ENCODE measurements at regions not wholly inside any gene's neighbourhood (a gene's known extent, or its start where the extent isn't known, plus 50 kb on each side); places are given as distances from the start of the nearest gene placed in this dataset.

DNA sequence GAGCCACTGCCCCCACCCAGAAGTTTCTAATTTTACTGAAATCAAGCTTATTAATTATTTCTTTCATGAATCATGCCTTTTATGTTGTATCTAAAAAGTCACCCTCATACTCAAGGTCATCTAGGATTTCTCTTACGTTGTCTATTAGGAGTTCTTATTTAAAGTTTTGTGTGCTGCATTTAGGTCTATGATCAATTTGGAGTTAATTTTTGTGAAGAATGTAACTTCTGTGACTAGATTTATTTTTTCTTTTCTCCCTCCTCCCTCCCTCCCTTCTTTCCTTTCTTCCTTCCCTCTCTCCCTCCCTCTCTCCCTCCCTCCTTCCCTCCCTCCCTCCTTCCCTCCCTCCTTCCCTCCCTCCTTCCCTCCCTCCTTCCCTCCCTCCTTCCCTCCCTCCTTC lies 317.6 kb downstream of the PLA2G4A start:
- Histone ChIP-seq H3K4me3 (ENCODE audit: low read length) (no peak overlapping the region), H3K27me3 (ENCODE audit: insufficient read depth, low read length) (no peaks in the 10 kb centered on the region), H3K4me1 (ENCODE audit: insufficient read depth, low read length) (no peaks in the 10 kb centered on the region), H3K9me3 (ENCODE audit: low read depth, low read length) (peaks cover 17% of the 10 kb centered on the region)

DNA sequence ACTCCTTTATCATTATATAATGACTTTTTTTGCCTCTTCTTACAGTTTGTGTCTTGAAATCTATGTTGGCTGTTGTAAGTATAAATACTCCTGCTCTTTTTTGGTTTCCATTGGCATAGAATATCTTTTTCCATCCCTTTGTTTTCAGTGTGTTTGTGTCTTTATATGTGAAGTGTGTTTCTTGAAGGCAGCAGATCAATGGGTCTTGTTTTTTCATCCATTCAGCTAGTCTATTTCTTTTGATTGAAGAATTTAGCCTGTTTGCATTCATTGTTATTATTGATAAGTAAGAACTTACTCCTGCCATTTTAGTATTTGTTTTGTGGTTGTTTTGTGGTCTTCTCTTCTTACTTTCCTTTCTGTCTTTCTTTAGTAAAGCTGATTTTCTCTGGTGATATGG lies 322.8 kb downstream of the PLA2G4A start:
- Histone ChIP-seq H3K9me3 (ENCODE audit: low read depth, low read length) (peaks cover 33% of the 10 kb centered on the region), H3K27me3 (ENCODE audit: insufficient read depth, low read length) (no peaks in the 10 kb centered on the region), H3K4me3 (ENCODE audit: low read length) (no peak overlapping the region), H3K4me1 (ENCODE audit: insufficient read depth, low read length) (no peaks in the 10 kb centered on the region)

DNA sequence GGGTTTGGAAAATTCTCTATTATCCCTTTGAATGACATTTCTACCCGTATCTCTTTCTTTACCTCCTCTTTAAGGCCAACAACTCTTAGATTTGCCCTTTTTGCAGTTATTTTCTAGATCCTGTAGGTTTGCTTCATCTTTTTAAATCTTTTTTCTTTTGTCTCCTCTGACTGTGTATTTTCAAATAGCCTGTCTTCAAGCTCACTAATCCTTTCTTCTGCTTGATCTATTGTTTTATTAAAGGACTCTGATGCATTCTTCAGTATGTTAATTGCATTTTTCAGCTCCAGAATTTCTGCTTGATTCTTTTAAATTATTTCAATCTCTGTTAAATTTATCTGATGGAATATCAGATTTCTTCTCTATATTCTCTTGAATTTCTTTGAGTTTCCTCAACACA lies 324.3 kb downstream of the PLA2G4A start:
- H3K4me1 ChIP-seq (ENCODE audit: insufficient read depth, low read length): no peaks in the 10 kb centered on the region
- peaks cover 40% of the 10 kb centered on the region for H3K9me3 ChIP-seq (ENCODE audit: low read depth, low read length)
- H3K4me3 ChIP-seq (ENCODE audit: low read length): no peak overlapping the region
- H3K27me3 ChIP-seq (ENCODE audit: insufficient read depth, low read length): no peaks in the 10 kb centered on the region

DNA sequence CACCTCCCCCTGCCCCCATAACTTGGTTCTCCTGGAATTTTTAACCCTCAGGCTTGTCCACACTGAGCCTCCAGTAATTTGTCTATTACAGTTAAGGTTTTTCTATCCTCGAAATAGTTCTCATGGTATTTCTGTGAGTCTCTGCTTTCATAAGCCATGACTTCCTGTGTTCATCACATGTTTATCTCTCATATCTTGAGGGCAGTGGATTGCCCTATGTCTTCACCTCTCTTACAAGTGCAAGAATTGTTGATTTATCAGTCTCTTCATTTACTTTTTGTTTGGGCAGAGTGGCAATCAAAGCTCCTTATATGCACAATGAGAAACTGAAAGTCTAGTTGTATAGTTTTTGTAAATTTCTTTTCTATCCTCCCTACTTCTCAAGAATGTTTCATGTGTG lies 328.4 kb downstream of the PLA2G4A start:
- Histone ChIP-seq H3K4me1 (ENCODE audit: insufficient read depth, low read length) (no peaks in the 10 kb centered on the region), H3K4me3 (ENCODE audit: low read length) (no peak overlapping the region), H3K9me3 (ENCODE audit: low read depth, low read length) (peaks cover 15% of the 10 kb centered on the region), H3K27me3 (ENCODE audit: insufficient read depth, low read length) (no peaks in the 10 kb centered on the region)

DNA sequence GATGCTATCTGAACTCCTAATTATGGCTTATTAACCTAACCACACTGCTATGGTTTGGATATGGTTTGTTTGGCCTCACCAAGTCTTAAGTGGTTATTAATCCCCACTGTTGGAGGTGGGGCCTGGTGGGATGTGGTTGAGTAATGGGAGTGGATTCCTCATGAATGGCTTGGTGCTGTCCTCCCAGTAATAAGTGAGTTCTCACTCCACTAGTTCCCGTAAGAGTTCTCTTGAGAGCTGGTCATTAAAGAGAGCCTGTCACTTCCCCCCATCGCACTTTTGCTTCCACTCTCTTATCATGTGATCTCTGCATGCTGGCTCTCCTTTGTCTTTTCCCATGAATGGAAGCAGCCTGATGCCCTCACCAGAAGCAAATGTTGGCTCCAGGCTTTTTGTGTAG lies 328.8 kb downstream of the PLA2G4A start:
- H3K4me3 ChIP-seq (ENCODE audit: low read length): no peak overlapping the region
- peaks cover 11% of the 10 kb centered on the region for H3K9me3 ChIP-seq (ENCODE audit: low read depth, low read length)
- no peaks in the 10 kb centered on the region for H3K27me3 ChIP-seq (ENCODE audit: insufficient read depth, low read length)
- no peaks in the 10 kb centered on the region for H3K4me1 ChIP-seq (ENCODE audit: insufficient read depth, low read length)

DNA sequence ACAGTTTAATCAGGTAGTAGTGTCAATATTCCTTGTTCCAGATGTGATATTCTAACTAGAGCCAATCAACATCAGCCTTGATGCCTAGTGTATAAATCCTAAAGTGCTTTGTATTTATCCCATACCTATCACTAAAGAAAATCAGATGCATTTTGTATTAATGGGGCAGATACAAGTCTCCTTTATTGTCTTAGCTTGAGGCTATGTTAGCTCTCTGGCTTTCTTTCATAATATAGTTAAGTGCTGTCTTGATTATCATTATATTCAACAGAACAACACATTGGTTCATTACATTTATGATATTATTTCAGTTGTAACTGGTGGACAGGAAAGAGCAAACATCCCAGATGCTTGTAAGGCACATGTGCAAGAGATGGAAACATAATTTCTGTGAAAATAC lies 338.8 kb downstream of the PLA2G4A start:
- peaks cover 8% of the 10 kb centered on the region for H3K9me3 ChIP-seq (ENCODE audit: low read depth, low read length)
- H3K4me3 ChIP-seq (ENCODE audit: low read length): no peak overlapping the region
- H3K27me3 ChIP-seq (ENCODE audit: insufficient read depth, low read length): no peaks in the 10 kb centered on the region
- H3K4me1 ChIP-seq (ENCODE audit: insufficient read depth, low read length): no peaks in the 10 kb centered on the region

DNA sequence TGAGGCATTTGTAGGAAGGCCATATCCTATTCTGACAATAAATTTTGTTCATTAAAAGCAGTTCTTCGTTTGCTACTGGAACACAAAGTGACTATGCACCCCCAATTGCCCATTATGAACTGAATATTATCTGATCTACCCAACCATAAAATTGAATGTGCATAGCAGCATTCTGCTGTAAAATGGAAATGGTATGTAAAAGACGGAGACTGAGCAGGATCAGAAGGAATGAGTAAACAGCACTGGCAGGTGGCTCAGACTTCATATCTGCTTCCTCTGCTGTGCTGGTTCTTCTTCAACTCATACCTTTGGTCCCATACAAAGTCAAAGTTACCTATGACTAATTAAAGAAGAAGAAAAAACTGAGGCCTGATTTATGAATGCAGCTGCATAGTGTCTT lies 339.5 kb downstream of the PLA2G4A start:
- Histone ChIP-seq H3K9me3 (ENCODE audit: low read depth, low read length) (peaks cover 8% of the 10 kb centered on the region), H3K4me1 (ENCODE audit: insufficient read depth, low read length) (no peaks in the 10 kb centered on the region), H3K4me3 (ENCODE audit: low read length) (no peak overlapping the region)

DNA sequence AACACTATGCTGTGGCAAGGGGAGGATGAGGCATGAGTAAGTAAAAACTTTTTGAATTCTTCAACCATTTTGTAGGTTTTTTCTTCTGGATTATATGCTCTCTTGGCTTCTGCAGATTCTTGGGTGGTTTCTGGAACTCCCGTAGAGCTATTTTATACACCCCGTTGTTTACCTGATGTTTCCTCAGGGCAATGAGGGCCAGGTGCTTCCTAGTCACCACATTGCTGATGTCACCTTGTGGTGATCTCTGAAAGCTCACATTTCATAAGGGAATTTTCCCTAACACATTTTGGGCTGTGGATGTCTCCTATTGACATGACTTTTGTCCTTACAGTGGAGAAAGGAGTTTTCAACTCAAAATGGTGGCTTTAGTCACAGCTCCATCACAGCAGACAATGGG lies 356.6 kb downstream of the PLA2G4A start:
- Histone ChIP-seq H3K9me3 (ENCODE audit: low read depth, low read length) (peaks cover 29% of the 10 kb centered on the region), H3K4me3 (ENCODE audit: low read length) (no peak overlapping the region), H3K27me3 (ENCODE audit: insufficient read depth, low read length) (no peaks in the 10 kb centered on the region), H3K4me1 (ENCODE audit: insufficient read depth, low read length) (no peaks in the 10 kb centered on the region)

More for the DNA sequence above, 339.5 kb downstream of the PLA2G4A start:
- H3K27me3 ChIP-seq (ENCODE audit: insufficient read depth, low read length): no peaks in the 10 kb centered on the region

DNA sequence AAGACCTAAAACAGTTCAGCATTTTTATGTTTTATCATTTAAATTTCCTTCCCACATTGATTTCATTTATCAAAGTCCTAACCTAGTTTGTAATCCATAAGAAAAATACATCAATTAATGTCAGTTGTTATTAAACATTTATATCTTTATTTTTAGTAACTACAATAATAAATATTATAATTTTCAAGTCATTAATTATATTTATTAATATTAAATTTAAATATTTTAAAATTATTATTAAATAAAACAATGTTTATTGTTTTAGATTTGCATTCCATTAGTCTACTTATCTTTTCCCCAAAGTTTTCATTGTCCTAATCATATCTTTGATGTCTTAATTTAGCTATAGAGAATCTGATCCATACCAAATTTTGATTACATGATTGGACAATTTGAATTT lies 368.9 kb downstream of the PLA2G4A start:
- no peak overlapping the region for H3K4me3 ChIP-seq (ENCODE audit: low read length)
- no peaks in the 10 kb centered on the region for H3K9me3 ChIP-seq (ENCODE audit: low read depth, low read length)
- no peaks in the 10 kb centered on the region for H3K4me1 ChIP-seq (ENCODE audit: insufficient read depth, low read length)
- no peaks in the 10 kb centered on the region for H3K27me3 ChIP-seq (ENCODE audit: insufficient read depth, low read length)

DNA sequence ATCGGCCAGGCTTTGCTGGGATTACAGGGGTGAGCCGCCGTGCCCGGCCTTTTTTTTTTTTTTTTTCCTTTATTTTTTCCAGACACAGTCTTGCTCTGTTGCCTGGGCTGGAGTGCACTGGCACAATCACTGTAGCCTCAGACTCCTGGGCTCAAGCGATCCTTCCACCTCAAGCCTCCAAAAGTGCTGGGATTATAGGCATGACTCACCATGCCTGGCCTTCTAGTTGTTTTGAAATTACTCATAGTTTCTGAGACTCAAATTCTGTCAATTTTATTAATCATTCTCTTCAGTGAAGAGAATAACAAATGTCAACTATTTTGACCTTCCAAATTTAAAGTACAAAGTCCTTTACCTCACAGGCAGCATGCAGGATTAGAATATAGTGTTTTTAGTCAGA lies 374.5 kb downstream of the PLA2G4A start:
- Histone ChIP-seq H3K4me1 (ENCODE audit: insufficient read depth, low read length) (no peaks in the 10 kb centered on the region), H3K9me3 (ENCODE audit: low read depth, low read length) (no peaks in the 10 kb centered on the region), H3K4me3 (ENCODE audit: low read length) (no peak overlapping the region), H3K27me3 (ENCODE audit: insufficient read depth, low read length) (no peaks in the 10 kb centered on the region)

DNA sequence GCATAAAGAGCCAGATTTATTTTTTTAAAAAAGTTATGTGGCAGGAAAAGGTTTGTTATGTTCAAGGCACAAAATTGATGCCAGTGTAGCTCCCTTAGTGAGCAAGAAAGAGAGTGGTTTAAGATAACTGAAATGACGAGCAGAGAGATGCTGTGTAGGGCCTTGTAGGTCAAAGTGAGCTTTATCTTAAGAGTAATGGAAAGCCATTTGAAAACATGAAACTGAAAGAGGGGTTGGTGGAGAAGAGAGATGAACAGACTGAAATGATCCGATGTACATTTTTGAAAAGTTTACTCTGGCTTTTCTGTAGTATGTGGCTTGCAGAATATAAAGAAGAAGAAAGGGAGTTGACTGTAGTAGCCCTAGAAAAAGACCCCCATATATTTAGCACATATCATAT lies 383.6 kb downstream of the PLA2G4A start:
- Histone ChIP-seq H3K27me3 (ENCODE audit: insufficient read depth, low read length) (no peaks in the 10 kb centered on the region), H3K9me3 (ENCODE audit: low read depth, low read length) (no peaks in the 10 kb centered on the region), H3K4me1 (ENCODE audit: insufficient read depth, low read length) (no peaks in the 10 kb centered on the region), H3K4me3 (ENCODE audit: low read length) (no peak overlapping the region)

DNA sequence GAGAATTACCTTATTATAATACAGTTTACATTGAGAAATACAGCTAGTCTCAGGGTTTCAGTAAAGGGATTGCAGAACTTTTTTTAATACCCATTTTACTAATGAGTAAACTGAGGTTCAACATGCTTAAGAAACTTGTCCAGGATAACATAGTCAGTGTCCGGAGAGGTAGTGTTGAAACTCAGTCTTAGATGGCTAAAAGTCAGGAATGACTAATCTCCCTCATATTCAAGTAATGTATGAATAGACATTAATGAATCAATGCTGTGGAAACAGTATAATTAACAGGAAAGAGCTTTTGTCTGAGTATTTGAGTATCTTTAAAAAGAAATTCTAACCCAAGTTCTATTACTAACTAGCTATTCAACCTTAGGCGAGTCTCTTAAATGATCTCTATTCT lies 397.6 kb downstream of the PLA2G4A start:
- Histone ChIP-seq H3K4me1 (ENCODE audit: insufficient read depth, low read length) (no peaks in the 10 kb centered on the region), H3K4me3 (ENCODE audit: low read length) (no peak overlapping the region), H3K27me3 (ENCODE audit: insufficient read depth, low read length) (no peaks in the 10 kb centered on the region)

DNA sequence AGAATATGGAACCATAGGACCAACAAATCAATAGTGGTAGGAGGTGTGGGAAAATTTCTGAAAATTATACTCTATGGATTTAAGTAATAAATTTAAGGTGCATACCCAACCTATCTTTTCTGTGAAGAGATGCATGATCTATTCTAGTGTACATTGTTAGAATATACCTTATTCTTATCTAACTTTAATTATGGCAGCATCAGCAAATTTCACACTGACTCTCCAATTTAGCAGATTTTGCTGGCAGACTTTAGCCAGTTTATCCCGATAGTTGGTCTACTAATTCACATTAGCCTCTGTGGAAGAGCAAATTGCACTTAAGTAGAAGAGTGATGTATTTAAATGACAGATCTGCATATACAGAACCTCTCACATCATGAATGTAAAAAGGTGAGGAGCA lies 400.0 kb downstream of the PLA2G4A start:
- Histone ChIP-seq H3K9me3 (ENCODE audit: low read depth, low read length) (no peaks in the 10 kb centered on the region), H3K27me3 (ENCODE audit: insufficient read depth, low read length) (no peaks in the 10 kb centered on the region), H3K4me1 (ENCODE audit: insufficient read depth, low read length) (no peaks in the 10 kb centered on the region), H3K4me3 (ENCODE audit: low read length) (no peak overlapping the region)

More for the DNA sequence above, 397.6 kb downstream of the PLA2G4A start:
- no peaks in the 10 kb centered on the region for H3K9me3 ChIP-seq (ENCODE audit: low read depth, low read length)

DNA sequence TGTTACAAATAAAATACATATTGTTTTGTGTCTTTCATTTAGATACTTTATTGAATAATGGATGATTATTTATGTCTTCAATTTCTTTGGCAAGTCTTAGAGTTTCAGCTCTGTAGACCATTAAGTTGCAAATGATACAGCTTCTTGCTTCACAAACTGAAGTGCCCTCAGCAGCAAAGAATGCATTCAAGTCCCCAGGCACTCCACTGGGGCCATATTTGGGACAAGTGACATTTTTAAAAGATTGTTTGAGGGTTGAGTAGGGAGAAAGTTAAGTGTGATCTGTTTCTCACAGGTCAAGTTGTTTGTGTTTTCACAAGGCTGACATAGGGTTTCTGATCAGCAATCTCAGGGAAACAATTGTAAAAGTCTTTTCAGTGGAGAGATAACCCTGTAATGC lies 400.7 kb downstream of the PLA2G4A start:
- Histone ChIP-seq H3K27me3 (ENCODE audit: insufficient read depth, low read length) (no peaks in the 10 kb centered on the region), H3K9me3 (ENCODE audit: low read depth, low read length) (no peaks in the 10 kb centered on the region), H3K4me1 (ENCODE audit: insufficient read depth, low read length) (no peaks in the 10 kb centered on the region), H3K4me3 (ENCODE audit: low read length) (no peak overlapping the region)

DNA sequence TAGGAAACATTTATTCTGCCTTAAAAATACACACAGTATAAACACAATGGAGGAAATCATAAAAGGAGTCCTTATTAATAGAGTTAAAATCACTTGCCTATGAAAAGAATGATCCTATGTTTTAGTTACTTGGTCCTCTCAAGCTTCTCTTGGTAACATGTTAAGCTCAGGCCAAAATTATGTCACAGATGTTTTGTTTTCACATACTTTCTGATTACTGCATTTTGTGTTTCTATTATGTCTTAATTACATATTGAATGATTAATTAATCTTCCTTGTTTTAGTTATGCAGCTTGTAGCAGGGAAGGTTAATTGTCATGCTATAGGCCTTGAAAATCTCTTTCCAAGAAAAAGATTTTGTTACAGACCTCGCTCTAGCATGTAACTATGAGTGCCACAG lies 406.0 kb downstream of the PLA2G4A start:
- H3K9me3 ChIP-seq (ENCODE audit: low read depth, low read length): no peaks in the 10 kb centered on the region
- no peaks in the 10 kb centered on the region for H3K4me1 ChIP-seq (ENCODE audit: insufficient read depth, low read length)
- H3K4me3 ChIP-seq (ENCODE audit: low read length): no peak overlapping the region
- H3K27me3 ChIP-seq (ENCODE audit: insufficient read depth, low read length): no peaks in the 10 kb centered on the region

DNA sequence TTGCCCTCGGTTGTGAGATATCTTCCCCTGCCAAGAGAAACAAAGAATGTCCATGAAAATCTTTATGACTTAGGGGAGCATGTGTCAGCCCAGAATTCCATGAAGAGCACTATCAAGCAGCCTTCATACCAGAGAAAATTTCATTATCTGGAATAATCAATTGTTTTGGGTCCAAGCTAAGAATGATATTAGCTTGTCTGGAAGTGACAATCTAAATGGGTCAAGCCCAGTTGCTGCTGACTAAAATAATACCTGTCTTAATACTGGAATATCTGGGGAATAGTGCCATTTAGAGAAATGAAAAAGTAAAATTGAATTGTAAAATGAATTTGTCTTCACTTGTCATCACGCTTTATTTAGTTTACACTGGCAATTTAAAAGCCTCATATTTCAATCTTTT lies 407.4 kb downstream of the PLA2G4A start:
- no peak overlapping the region for H3K4me3 ChIP-seq (ENCODE audit: low read length)
- H3K4me1 ChIP-seq (ENCODE audit: insufficient read depth, low read length): no peaks in the 10 kb centered on the region
- no peaks in the 10 kb centered on the region for H3K27me3 ChIP-seq (ENCODE audit: insufficient read depth, low read length)
- H3K9me3 ChIP-seq (ENCODE audit: low read depth, low read length): no peaks in the 10 kb centered on the region

DNA sequence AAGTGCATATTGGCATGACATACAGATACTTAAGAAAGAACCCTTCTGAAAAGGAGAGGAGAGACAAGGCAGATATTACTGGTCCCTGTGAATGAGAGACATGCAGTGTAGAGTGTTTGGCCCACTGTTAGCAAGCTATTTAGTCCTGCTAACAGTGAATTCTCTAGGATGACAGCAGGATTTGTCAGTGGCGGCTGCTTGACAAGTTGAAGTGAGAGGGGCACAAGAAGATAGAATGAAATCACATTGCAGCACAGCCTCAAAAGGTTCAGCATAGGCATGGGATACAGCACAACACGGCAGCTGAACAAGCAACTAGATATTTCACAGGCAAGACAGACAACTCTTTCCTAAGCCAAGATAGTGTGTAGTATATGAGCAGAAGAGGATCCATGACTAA lies 407.9 kb downstream of the PLA2G4A start:
- Histone ChIP-seq H3K27me3 (ENCODE audit: insufficient read depth, low read length) (no peaks in the 10 kb centered on the region), H3K4me3 (ENCODE audit: low read length) (no peak overlapping the region), H3K4me1 (ENCODE audit: insufficient read depth, low read length) (no peaks in the 10 kb centered on the region), H3K9me3 (ENCODE audit: low read depth, low read length) (no peaks in the 10 kb centered on the region)
